Activated CD8-positive, alpha-beta memory T cell treated with anti-CD3 and anti-CD28 coated beads, Interleukin-2, amount 10 ng/mL, durations not matched to agents 7 days and 5 days (primary cell): ENCODE measurements at regions not wholly inside any gene's neighbourhood (a gene's known extent, or its start where the extent isn't known, plus 50 kb on each side); places are given as distances from the start of the nearest gene placed in this dataset.
"Not testable (repeated sequence)": the region's sequence is repeated elsewhere in the genome, so short reads cannot be mapped to it uniquely, and the experiment has no call there.

Source experiments
- ATAC-seq: fragments of 150-1000 bp; cut with Tn5 transposase; one replicate; pipeline ENCODE4 v1.10.0; 2021; ENCODE audit warnings: moderate library complexity
- CTCF ChIA-PET: fragments of 350-600 bp; sonication (Branson Sonifier 250); formaldehyde crosslinking; loops from one replicate; lab custom pipeline; 2021; ENCODE audit warnings: antibody characterized with exemption; lab: Charles Lee
- DNase-seq: peaks from one replicate; pipeline ENCODE4 v3.0.0-alpha.2; 2020
- H3K27ac Mint-ChIP-seq: one replicate; pipeline ENCODE4 v1.8.0; 2021; ENCODE audit warnings: mild to moderate bottlenecking, mixed read lengths
- H3K27me3 Mint-ChIP-seq: one replicate; pipeline ENCODE4 v1.8.0; 2021; ENCODE audit warnings: mixed read lengths
- H3K36me3 Mint-ChIP-seq: one replicate; pipeline ENCODE4 v1.8.0; 2021; ENCODE audit warnings: mild to moderate bottlenecking, mixed read lengths
- H3K4me1 Mint-ChIP-seq: one replicate; pipeline ENCODE4 v1.8.0; 2021; ENCODE audit warnings: mixed read lengths
- H3K4me3 Mint-ChIP-seq: one replicate; pipeline ENCODE4 v1.8.0; 2021; ENCODE audit warnings: mild to moderate bottlenecking, moderate library complexity, mixed read lengths
- H3K9me3 Mint-ChIP-seq: one replicate; pipeline ENCODE4 v1.8.0; 2022; ENCODE audit warnings: low read depth, mixed read lengths

- DNase-seq (no peak), ATAC-seq (no peak)
- no peaks in the 10 kb centered on the region for H3K36me3 Mint-ChIP-seq
- H3K9me3 Mint-ChIP-seq = no peaks in the 10 kb centered on the region
- H3K27me3 Mint-ChIP-seq = peaks cover 4% of the 10 kb centered on the region
- H3K4me3 Mint-ChIP-seq = no peak overlapping the region
- no peak overlapping the region for H3K27ac Mint-ChIP-seq
- no peaks in the 10 kb centered on the region for H3K4me1 Mint-ChIP-seq
- CTCF ChIA-PET = interaction anchor here (1.0 kb wide), 1 partner anchor 22 kb away, joined by 4 read pairs; no protein-coding TSS in a partner anchor
Observed at GRCh38 chr11:45392591-45393091, 106.5 kb upstream of the SYT13 start.

- H3K9me3 Mint-ChIP-seq = no peaks in the 10 kb centered on the region
- H3K36me3 Mint-ChIP-seq = no peaks in the 10 kb centered on the region
- CTCF ChIA-PET = interaction anchor here (1.0 kb wide), 1 partner anchor 21 kb away, joined by 4 read pairs; no protein-coding TSS in a partner anchor
- peaks cover 6% of the 10 kb centered on the region for H3K27me3 Mint-ChIP-seq
- H3K27ac Mint-ChIP-seq = no peak overlapping the region
- no peak overlapping the region for H3K4me3 Mint-ChIP-seq
- DNase-seq = no peak
- no peak for ATAC-seq
- no peaks in the 10 kb centered on the region for H3K4me1 Mint-ChIP-seq
Observed at GRCh38 chr11:45392154-45392553, 106.0 kb upstream of the SYT13 start.

- ATAC-seq = no peak
- Mint-ChIP-seq H3K27ac (no peak overlapping the region), H3K4me3 (no peak overlapping the region), H3K9me3 (no peaks in the 10 kb centered on the region), H3K27me3 (peaks cover 9% of the 10 kb centered on the region), H3K4me1 (no peaks in the 10 kb centered on the region), H3K36me3 (no peaks in the 10 kb centered on the region)
- no peak for DNase-seq
- CTCF ChIA-PET = no interaction called here
Observed at GRCh38 chr11:45391168-45391850, 105.2 kb upstream of the SYT13 start.

- ATAC-seq (no peak), DNase-seq (no peak)
- CTCF ChIA-PET = no interaction called here
- peaks cover 3% of the 10 kb centered on the region for H3K4me1 Mint-ChIP-seq
- no peaks in the 10 kb centered on the region for H3K36me3 Mint-ChIP-seq
- H3K27me3 Mint-ChIP-seq = peaks cover 9% of the 10 kb centered on the region
- no peak overlapping the region for H3K4me3 Mint-ChIP-seq
- no peak overlapping the region for H3K27ac Mint-ChIP-seq
- no peaks in the 10 kb centered on the region for H3K9me3 Mint-ChIP-seq
Observed at GRCh38 chr11:45390407-45390806, 104.3 kb upstream of the SYT13 start.

GRCh38 chr11:45388472-45388871 lies 102.3 kb upstream of the SYT13 start:
- H3K4me3 Mint-ChIP-seq = no peak overlapping the region
- no peak for DNase-seq
- ATAC-seq = no peak
- CTCF ChIA-PET = no interaction called here
- peaks cover 3% of the 10 kb centered on the region for H3K4me1 Mint-ChIP-seq
- H3K27me3 Mint-ChIP-seq = peaks cover 10% of the 10 kb centered on the region
- H3K27ac Mint-ChIP-seq = no peak overlapping the region
- H3K9me3 Mint-ChIP-seq = no peaks in the 10 kb centered on the region
- H3K36me3 Mint-ChIP-seq = no peaks in the 10 kb centered on the region

GRCh38 chr11:45387885-45388284 lies 101.7 kb upstream of the SYT13 start:
- not testable (repeated sequence) for H3K27ac Mint-ChIP-seq, H3K9me3 Mint-ChIP-seq, ATAC-seq, H3K4me1 Mint-ChIP-seq, H3K36me3 Mint-ChIP-seq, H3K4me3 Mint-ChIP-seq, DNase-seq
- CTCF ChIA-PET = interaction anchor here (1.2 kb wide), 1 partner anchor 17 kb away, joined by 5 read pairs; no protein-coding TSS in a partner anchor
- H3K27me3 Mint-ChIP-seq = peaks cover 14% of the 10 kb centered on the region

- no peak overlapping the region for H3K4me3 Mint-ChIP-seq
- DNase-seq = no peak
- peaks cover 15% of the 10 kb centered on the region for H3K4me1 Mint-ChIP-seq
- H3K36me3 Mint-ChIP-seq = no peaks in the 10 kb centered on the region
- no peak for ATAC-seq
- peaks cover 22% of the 10 kb centered on the region for H3K27me3 Mint-ChIP-seq
- H3K9me3 Mint-ChIP-seq = no peaks in the 10 kb centered on the region
- H3K27ac Mint-ChIP-seq = no peak overlapping the region
- CTCF ChIA-PET = interaction anchor here (1.2 kb wide), 1 partner anchor 16 kb away, joined by 5 read pairs; no protein-coding TSS in a partner anchor
Observed at GRCh38 chr11:45386972-45387371, 100.8 kb upstream of the SYT13 start.

GRCh38 chr11:45385844-45386243 lies 99.7 kb upstream of the SYT13 start:
- Mint-ChIP-seq H3K36me3 (no peaks in the 10 kb centered on the region), H3K27ac (no peak overlapping the region)
- ATAC-seq = peak; percentile 36

GRCh38 chr11:45385423-45385822 lies 99.3 kb upstream of the SYT13 start:
- CTCF ChIA-PET = interaction anchor here (1.2 to 1.5 kb wide), 2 partner anchors 10 to 14 kb away, joined by 3 to 4 read pairs; no protein-coding TSS in a partner anchor
- Mint-ChIP-seq H3K4me1 (peaks cover 15% of the 10 kb centered on the region), H3K9me3 (no peaks in the 10 kb centered on the region), H3K36me3 (no peaks in the 10 kb centered on the region), H3K27me3 (peaks cover 27% of the 10 kb centered on the region), H3K27ac (no peak overlapping the region), H3K4me3 (no peak overlapping the region)
- DNase-seq = no peak
- ATAC-seq = no peak

More at GRCh38 chr11:45385844-45386243, 99.7 kb upstream of the SYT13 start:
- H3K9me3 Mint-ChIP-seq = no peaks in the 10 kb centered on the region
- CTCF ChIA-PET = interaction anchor here (1.5 kb wide), 1 partner anchor 15 kb away, joined by 4 read pairs; no protein-coding TSS in a partner anchor
- DNase-seq = no peak
- H3K27me3 Mint-ChIP-seq = peaks cover 27% of the 10 kb centered on the region
- H3K4me3 Mint-ChIP-seq = no peak overlapping the region
- H3K4me1 Mint-ChIP-seq = peaks cover 15% of the 10 kb centered on the region

GRCh38 chr11:45384711-45385241 lies 98.6 kb upstream of the SYT13 start:
- Mint-ChIP-seq H3K9me3 (no peaks in the 10 kb centered on the region), H3K36me3 (no peaks in the 10 kb centered on the region)
- CTCF ChIA-PET = interaction anchor here (1.2 to 1.5 kb wide), 2 partner anchors 10 to 14 kb away, joined by 3 to 4 read pairs; no protein-coding TSS in a partner anchor

GRCh38 chr11:45384016-45384415 lies 97.9 kb upstream of the SYT13 start:
- Mint-ChIP-seq H3K27ac (no peak overlapping the region), H3K36me3 (no peaks in the 10 kb centered on the region), H3K9me3 (no peaks in the 10 kb centered on the region), H3K4me1 (peaks cover 15% of the 10 kb centered on the region), H3K4me3 (no peak overlapping the region), H3K27me3 (peaks cover 24% of the 10 kb centered on the region)
- DNase-seq (no peak), ATAC-seq (no peak)
- CTCF ChIA-PET = interaction anchor here (1.2 kb wide), 1 partner anchor 9 kb away, joined by 3 read pairs; no protein-coding TSS in a partner anchor

More at GRCh38 chr11:45384711-45385241, 98.6 kb upstream of the SYT13 start:
- DNase-seq = no peak
- Mint-ChIP-seq H3K27me3 (peaks cover 24% of the 10 kb centered on the region), H3K4me3 (no peak overlapping the region), H3K4me1 (peaks cover 15% of the 10 kb centered on the region), H3K27ac (no peak overlapping the region)
- no peak for ATAC-seq

GRCh38 chr11:45383224-45383623 lies 97.1 kb upstream of the SYT13 start:
- DNase-seq = no peak
- H3K36me3 Mint-ChIP-seq = no peaks in the 10 kb centered on the region
- peaks cover 24% of the 10 kb centered on the region for H3K27me3 Mint-ChIP-seq
- H3K9me3 Mint-ChIP-seq = no peaks in the 10 kb centered on the region
- CTCF ChIA-PET = interaction anchor here (0.9 to 1.4 kb wide), 2 partner anchors 12 to 131 kb away, joined by 3 read pairs; no protein-coding TSS in a partner anchor
- H3K27ac Mint-ChIP-seq = no peak overlapping the region
- no peak overlapping the region for H3K4me3 Mint-ChIP-seq
- H3K4me1 Mint-ChIP-seq = peaks cover 15% of the 10 kb centered on the region
- no peak for ATAC-seq

- no peak for ATAC-seq
- Mint-ChIP-seq H3K36me3 (no peaks in the 10 kb centered on the region), H3K4me3 (no peak overlapping the region), H3K27me3 (peaks cover 21% of the 10 kb centered on the region), H3K9me3 (no peaks in the 10 kb centered on the region), H3K27ac (no peak overlapping the region), H3K4me1 (peaks cover 15% of the 10 kb centered on the region)
- no peak for DNase-seq
- CTCF ChIA-PET = interaction anchor here (0.9 to 2.9 kb wide), 3 partner anchors 11 to 130 kb away, joined by 3 to 15 read pairs (median 3); no protein-coding TSS in a partner anchor
Observed at GRCh38 chr11:45382133-45382878, 96.2 kb upstream of the SYT13 start.
